GM21717 (cell line): ENCODE measurements at regions not wholly inside any gene's neighbourhood (a gene's known extent, or its start where the extent isn't known, plus 50 kb on each side); places are given as distances from the start of the nearest gene placed in this dataset.

ENCODE experiments used
- ATAC-seq: cut with Tn5 transposase; IDR thresholded peaks from one replicate; pipeline ENCODE4 v1.9.1; 2021; ENCODE audit warnings: mild to moderate bottlenecking, moderate library complexity; ENCODE audit not compliant: unreplicated experiment

DNA sequence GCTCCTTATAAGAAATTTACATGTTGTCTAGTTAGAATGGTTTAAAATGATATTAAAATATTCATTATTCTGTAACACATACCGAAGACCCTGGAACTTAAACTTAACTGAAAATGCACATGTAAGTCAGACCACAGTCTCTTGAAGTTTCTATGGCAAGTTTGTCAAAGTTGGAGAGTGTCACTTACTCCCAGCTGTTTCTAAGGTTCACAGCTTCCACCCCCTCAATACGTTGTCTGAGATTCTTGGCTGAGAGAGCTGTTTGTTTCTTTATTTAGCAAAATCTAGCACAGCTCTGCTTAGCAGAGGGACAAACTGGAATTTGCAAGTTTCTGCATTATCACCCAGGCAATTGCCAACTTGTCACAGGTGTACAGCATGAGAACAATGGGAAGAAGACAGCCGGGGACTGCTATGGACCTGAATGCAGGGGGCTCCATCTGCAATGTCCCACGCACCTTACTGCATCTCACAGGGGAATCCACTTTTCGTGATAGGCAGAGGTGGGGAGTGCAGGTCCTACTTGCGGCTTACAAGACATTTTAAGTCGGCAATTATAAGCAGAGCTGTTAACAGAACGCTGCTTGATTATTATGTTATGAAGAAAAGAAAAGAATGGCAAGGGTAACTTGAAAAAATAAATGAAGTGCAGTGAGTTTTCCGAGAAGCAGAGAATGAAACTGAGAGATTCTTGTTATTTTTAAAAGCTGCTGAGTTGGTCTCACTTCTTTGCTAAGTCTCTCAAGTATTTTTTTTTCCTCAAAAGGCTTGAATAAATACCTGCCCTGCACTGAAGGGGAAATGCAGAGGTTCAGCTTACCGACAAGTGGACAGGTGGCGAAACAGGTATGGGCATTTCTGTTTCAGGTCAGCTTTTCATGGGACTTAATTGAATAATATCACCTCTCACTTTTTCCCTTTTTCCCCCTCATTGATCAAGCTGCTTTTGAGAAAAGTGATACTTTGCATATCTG lies 1072.1 kb upstream of the FANCL start:
- no peak for ATAC-seq

DNA sequence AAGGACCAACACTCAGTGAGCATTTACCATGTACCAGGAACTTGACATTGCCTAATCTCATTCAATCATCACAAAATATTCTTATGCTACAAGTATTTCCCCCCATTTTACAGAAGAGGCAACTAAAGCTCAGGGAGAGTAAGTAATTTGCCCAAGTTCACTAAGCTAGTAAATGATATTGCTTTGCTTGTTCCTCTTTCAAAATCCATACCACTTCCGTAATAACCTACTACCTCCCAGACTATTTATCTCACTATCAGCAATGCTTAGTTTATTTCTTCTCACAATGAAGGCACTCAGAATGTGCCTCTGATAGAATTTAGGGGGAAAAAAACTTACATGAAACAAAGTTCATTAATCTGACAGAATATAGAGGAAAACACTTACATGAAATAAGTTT lies 1070.9 kb upstream of the FANCL start:
- no peak for ATAC-seq

DNA sequence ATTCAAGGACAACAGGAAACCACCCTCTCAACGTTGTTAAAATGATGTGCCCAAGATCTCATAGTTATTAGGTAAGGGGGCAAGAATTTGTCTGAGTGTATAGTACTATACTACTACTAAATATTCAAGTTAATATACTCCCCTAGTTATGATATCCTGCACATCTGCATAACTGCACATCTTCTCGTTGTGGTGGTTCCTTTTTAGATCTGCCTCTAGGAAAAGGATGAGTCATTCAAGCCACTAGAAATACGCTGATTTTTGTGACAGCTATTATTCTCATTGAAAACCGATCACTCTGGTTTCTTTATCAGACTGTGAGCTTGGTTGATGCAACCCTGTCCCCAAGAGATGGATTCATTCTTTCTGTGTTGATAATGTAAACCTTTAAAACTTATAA lies 1067.0 kb upstream of the FANCL start:
- ATAC-seq: no peak

DNA sequence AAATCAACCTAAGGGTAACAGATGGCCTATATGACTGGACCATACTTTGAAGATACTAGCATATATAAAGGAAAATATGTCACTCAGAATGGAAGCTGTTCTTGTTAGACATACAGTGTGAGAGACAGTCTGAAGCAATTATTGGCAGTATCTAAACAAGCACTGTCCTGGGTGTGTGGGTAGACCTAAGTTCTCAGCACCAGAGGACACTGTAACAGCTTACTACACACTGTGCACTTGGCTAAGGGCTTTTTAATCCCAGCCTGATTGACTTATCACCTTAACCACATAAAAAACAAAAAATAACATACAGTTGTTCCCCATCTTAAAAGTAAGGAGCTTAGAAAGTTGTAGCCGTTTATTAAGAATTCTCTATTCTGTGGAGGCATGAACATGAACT lies 1066.1 kb upstream of the FANCL start:
- ATAC-seq: no peak

DNA sequence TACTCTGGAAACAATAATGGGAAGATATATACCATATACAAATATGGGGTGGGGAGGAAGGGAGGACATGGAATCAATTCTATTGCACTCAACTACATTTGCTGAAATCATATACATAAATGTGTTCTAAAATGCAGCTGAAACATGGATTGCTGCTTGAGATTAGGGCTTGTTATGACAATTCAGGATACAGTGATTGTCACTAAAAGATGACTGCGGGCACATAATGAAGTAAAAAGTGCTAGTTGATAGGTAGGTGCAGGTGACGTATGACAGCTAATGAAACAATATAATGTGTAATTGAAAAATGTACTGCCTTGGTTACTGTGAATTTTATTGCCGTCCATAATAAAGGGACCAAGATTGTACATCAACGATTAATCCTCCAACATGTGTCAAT lies 1062.1 kb upstream of the FANCL start:
- no peak for ATAC-seq

DNA sequence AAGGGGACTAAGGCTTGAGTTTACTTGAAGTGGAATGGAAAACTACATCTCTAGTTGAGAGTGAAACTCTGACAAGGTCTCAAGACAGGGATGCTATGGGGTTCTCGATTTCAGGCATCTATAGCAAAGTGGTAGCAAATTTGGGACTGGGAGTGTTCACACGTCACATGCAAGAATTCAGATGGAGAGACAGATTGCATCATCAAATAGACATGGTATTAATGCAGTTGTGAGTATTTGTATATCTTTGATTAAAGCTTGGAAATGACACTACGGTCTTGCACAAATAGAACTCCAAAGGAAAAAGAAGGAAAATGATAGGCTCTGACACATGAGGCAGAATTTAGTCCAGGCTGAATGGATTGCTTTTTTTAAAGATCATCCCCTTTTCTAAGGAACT lies 1061.6 kb upstream of the FANCL start:
- no peak for ATAC-seq

DNA sequence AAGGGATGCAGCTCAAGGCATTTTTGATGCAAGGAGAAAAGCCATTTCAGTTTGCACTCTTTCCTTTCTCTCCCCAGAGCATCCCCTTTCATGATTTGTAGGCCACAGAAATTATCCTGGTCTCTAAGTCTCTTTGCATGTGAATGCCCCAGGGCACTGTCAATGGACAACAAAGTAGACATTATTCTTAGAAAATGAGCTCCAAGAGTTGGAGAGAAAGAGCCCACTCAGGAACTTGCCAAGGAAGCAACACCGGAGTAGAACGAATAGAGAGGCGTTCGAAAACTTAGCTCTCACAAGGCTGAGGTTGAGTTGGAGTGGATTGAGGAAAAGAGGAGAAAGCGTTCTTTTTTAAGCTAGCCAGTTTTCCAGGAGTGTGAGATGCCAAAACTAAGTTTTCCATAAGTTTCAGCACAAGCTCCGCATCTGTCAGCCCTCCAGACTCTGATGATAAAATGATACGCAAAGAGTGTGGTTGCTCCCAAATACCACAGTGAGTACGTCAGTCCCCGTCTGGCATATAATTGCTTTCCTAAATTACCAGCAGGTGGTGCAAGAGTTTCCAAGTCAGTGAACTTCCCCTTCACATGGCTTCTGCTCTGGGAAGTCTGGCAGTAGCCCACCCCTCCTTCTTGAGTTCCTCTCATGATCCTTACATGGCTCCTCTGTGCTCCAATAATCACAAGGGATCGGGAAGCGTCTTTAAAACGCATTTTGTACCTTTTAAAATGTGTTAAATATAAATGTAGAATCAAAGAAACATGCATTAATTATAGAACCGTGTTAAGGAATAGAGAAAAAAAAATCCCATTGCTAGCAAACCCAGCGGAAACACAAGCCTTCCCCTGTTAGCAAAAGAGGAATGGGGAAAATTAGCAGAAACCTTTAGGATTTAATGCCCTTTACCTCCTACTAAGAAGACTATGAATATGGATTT lies 1060.6 kb upstream of the FANCL start:
- ATAC-seq: peak; percentile 64

DNA sequence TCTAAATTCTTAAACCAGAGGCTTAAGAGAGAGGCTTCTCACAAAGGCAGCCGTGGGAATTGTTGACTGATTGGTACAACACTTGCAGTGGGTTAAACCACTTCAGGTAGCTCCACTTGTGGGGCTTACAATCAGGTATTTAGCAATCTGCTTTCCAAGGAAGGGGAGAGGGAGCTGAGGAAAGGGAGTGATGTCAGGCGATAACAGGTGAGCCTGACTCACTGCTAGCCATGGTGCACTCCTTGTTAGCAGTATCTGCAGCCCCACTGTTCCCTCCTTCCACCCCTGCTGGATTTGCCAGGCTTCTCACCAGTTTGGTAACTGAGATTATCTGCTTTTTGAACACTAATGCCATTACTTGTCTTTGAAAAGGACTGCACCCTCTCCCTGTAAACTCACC lies 1056.7 kb upstream of the FANCL start:
- ATAC-seq: no peak

DNA sequence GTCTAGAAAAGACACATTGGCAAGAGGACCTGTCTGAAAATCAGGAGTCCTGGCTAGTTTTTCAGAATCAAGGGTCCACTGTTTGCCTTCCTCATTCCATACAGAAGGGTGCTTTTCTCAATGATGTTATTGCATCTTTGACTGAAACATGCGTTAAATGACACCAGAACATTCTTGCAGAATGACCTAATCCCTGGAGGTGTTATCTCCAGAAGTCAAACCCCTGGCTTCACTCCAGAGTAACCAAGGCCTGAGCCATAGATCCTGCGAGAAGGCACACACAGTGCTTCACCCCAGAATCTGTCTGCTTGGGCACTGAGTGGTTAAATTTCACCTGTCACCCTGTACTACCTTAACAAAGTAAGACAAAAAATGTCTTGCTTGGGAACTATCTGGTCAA lies 1055.2 kb upstream of the FANCL start:
- no peak for ATAC-seq

DNA sequence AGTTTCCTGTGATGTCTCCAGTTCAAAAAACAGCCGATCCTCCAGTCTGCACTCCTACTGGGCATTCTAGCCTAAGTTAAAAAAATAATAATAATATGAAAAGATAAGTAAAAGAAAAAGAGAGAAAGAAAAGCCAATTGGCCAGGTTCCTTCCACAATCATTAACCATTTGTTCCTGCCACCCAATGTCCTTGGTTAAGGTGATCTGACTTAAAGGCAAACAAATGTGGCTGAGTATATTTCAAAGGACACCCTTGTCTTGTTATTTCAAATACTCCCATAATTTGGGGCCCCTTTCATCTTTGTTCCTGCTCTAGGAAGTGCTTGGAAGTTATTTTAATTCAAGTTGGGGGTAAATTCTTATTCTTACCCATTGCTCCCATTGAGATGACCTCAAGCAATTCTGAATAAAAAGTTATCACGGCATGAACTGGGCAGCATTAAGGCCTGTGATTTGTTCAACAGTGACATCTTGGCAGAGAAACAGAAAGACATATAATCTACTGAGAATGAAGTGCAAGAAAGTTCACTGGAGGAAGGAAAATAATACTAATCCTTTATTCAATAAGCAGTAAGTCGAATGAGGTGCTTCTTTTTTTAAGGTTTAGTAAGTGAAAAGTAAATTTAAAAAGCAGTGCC lies 1054.5 kb upstream of the FANCL start:
- ATAC-seq: no peak

DNA sequence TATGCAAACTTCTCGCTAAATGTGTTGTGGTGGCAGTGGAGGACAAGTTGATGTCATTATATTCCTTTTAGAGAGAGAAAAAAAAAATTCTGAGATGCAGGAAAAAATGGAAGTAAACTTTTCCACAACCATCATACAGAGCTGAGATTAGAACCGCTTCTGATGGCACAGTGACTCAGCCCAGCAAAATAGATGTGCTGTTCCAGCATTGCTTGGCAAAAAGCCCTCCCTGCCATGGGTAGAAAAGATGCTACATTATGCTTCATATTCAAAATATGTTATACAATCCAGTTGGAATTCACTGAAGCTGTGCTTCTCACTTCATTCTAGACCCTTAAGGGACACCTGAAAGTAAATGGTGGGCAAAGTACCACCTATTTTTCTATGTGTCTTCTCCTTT lies 1047.6 kb upstream of the FANCL start:
- no peak for ATAC-seq

DNA sequence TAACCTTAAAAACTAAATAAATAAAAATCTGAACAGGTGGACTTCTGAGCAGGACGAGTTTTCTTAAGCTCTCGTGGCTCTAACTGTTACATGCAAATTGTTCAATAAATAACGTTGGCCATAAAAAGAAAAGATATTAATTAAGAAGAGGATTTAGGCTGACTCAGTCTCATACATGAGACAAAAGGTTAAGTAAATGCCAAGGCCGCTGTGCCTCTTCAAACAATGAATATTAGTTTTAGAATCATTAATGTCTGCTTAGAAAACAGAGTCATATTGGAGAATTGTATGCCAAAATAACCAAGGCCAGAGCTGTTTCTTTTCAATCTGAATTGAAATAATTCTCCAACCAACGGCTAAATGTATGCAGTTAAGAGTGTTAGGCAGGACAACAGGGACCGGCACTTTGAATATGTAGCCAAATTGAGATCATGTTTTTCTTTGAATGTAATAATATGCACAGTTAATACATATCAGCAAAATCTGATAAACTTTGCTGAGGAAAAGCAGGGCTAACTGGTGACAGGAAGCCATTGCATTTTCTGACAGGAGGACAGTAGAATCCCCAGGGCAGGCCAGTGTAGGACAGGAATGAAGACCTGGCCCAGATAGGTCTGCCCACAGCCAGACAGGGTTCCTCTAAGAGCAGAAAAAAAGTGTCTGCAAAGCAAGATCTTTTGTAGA lies 1041.4 kb upstream of the FANCL start:
- no peak for ATAC-seq

DNA sequence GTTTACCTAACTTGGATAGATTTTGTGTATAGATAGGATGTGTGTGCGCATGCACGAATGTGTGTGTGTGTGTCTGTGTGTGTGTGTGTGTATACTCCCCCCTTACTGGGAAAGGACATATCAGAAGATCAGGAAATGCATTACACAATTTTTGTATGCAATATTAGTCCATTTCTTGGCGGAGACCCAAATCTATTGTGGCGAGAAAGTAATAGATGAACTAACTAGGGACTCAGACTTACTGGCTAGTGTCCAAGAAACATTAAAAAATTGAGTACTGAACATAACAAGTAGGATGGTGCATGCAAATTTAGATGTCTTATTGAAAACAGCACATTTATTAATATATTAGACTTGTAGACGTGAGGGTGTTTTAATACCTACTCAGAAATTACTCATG lies 1036.5 kb upstream of the FANCL start:
- no peak for ATAC-seq

DNA sequence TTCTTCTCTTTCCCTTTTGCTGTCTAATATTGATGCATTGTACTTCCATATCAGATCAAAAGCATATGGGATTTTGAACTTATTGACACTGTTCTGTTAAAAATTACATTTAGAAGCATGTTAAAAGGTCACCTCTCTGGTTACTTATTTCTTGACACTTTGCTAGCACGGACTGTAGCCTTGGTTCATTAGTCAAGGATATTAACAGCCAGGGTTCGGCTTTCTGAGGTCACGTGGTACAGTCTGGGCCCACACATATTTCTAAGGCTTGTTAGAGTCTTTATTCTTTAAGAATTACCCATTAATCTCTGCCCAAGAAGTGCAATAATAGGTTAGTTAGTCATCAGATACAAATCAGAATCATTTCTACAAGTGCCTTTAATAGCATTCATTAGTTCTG lies 1035.8 kb upstream of the FANCL start:
- ATAC-seq: no peak

DNA sequence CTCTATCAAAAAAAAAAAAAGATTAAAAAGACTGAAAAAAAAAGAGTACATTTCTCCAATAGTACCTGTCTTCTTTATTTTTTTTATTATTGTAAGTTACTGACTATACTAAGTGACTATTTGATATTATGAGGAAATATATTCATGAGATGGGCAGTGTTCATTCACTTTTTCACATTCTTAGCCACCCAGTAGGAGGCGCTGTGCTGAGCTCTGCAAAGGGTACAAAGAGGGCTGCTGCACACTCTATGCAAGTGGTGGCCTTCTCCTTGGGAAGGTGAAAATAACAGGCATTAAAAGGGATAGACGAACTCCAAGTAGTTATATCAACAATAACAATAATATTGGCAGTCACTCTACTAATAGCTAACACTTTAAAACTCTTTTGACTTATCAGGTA lies 1034.9 kb upstream of the FANCL start:
- peak; percentile 56 for ATAC-seq

DNA sequence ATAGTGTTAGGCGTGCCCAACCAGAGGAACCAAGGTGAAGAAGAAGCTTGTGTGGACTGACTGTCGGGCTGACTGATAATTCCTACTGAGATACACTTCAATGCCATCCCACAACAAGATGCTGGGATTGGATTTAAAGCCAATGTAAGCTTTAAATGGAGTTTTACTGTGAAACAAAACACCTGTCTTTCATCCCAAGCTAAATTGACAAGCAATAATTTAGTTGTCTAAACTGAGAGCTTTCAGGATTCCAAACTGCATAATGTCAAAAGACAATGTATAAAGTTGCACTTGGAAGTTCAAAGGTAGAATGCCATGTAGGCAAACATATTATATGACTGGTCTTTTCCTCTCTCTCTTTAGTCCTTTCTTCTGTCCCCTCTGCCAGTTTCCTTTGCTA lies 1025.3 kb upstream of the FANCL start:
- no peak for ATAC-seq

DNA sequence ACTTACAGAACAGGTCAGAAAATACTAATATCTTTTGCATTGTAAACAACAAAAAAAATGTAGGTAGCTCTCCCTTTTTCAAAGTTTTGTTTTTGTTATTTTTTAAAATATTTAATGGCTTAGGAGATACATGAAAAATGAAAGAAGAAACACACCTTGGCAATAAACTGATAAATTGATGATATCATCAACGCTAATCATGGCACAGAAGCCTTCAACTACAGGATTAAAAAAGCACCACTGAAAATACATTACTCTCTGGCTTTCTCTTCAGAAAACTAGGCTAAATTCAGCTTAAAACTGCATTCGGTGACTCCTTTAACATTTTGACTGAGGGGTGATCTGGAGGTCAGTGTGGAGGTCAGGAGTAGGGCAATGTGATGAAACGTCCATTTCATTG lies 1018.8 kb upstream of the FANCL start:
- ATAC-seq: no peak

DNA sequence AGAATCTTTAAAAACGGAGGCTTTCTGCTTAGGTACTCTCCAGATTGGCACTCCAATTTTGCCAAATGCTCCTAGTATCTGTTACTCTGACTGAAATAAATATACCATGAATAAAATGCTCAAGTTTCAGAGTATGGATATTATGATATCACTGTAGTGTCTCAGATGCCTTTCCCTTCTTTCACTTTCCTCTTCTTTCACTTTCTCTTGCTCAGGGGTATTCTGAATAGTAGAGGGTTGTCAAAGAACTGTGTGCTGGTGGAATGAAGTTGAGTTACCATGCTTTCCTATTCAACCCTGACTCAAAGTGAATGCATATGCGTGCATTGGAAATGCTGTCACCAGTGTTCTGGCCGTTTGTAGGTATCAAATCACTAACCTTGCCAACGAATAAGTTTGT lies 1015.2 kb upstream of the FANCL start:
- no peak for ATAC-seq

DNA sequence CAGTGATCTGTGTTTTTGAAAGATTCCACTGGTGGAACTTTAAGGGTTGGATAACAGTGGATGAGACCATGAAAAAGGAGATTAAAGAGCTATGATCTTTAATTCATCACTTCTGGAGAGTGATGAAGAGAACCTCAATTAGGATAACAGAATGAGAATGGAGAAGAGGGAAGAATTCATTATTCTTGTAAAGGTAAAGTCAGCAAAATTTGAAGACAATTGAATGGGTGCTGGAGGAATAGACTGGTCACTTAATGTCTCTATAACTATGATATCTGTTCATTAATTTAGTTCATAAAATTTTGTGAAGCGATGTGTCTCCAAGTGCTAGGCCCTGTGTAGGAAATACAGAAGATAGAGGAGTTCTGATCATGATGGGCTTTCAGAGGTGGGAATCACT lies 1013.2 kb upstream of the FANCL start:
- ATAC-seq: no peak

DNA sequence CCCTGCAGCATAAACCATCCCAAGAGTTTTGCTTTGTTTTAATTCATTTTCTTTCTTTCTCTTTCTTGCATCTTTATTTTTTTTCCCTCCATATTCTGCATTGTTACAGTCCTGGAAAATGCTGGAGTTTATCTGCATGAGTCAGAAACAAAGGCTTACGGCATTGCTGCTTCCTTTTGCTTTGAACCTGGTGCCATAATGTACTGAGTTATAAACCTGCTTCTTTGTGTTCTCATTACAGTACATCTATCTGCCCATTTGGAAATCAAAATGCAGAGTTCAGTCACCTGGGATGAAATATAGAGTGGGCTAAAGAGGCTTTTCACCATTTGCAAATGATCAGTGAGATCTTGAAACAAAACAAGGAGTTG lies 1009.2 kb upstream of the FANCL start:
- ATAC-seq: no peak
